GM12878 (cell line): ENCODE measurements at regions not wholly inside any gene's neighbourhood (a gene's known extent, or its start where the extent isn't known, plus 50 kb on each side); places are given as distances from the start of the nearest gene placed in this dataset.

Source experiments
- ATF2 ChIP-seq: IDR thresholded peaks from 2 replicates; pipeline ENCODE4 v1.6.1; 2012; ENCODE audit warnings: low read length, inconsistent platforms
- BRCA1 ChIP-seq: IDR thresholded peaks from 2 replicates; pipeline ENCODE4 v1.6.1; 2011; ENCODE audit warnings: low read depth, low read length, improper control_type of control experiment
- KAT2A ChIP-seq: conservative IDR thresholded peaks from 2 replicates; pipeline ENCODE4 v1.6.1; 2011; ENCODE audit warnings: low read depth, low read length; ENCODE audit not compliant: control insufficient read depth
- KDM1A ChIP-seq: fragments of 200-600 bp; sonication (generic); IDR thresholded peaks from 2 replicates; pipeline ENCODE4 v1.6.1; 2016; ENCODE audit warnings: borderline replicate concordance
- MAX ChIP-seq: IDR thresholded peaks from 2 replicates; pipeline ENCODE4 v1.6.1; 2012; ENCODE audit warnings: low read depth, low read length, improper control_type of control experiment
- POLR2AphosphoS2 ChIP-seq: IDR thresholded peaks from 2 replicates; pipeline ENCODE4 v1.6.1; 2011; ENCODE audit warnings: low read depth, mild to moderate bottlenecking, low read length, improper control_type of control experiment, moderate library complexity
- POLR2AphosphoS5 ChIP-seq: IDR thresholded peaks from 2 replicates; pipeline ENCODE4 v1.6.1; 2011; ENCODE audit warnings: mild to moderate bottlenecking, low read length, inconsistent platforms
- RB1 ChIP-seq: fragments of 450-650 bp; formaldehyde crosslinking; IDR thresholded peaks from 2 replicates; pipeline ENCODE4 v1.6.1; 2017; ENCODE audit warnings: mild to moderate bottlenecking, borderline replicate concordance
- SKIL ChIP-seq: fragments of 450-650 bp; IDR thresholded peaks from 2 replicates; pipeline ENCODE4 v1.6.1; 2017; ENCODE audit warnings: mild to moderate bottlenecking, low read depth, inconsistent platforms; ENCODE audit not compliant: poor library complexity, severe bottlenecking
- SMC3 ChIP-seq: IDR thresholded peaks from 2 replicates; pipeline ENCODE4 v1.6.1; 2011; ENCODE audit warnings: low read length, improper control_type of control experiment, borderline replicate concordance
- USF2 ChIP-seq: IDR thresholded peaks from 2 replicates; pipeline ENCODE4 v1.6.1; 2011; ENCODE audit warnings: low read depth, low read length, improper control_type of control experiment, borderline replicate concordance

GRCh38 chr10:5291501-5292195 lies 73.1 kb upstream of the UCN3 start (continued):
- TF ChIP-seq ATF2 (no peak), SMC3 (no peak), POLR2AphosphoS5 (no peak), RB1 (no peak), BRCA1 (no peak), SKIL (no peak), KDM1A (no peak), POLR2AphosphoS2 (no peak), MAX (no peak), KAT2A (no peak), USF2 (no peak)
- TF ChIP-seq, all 136 proteins: peak for 0
